ENCODE measurements at regions not wholly inside any gene's neighbourhood (a gene's known extent, or its start where the extent isn't known, plus 50 kb on each side); places are given as distances from the start of the nearest gene placed in this dataset.

DNA sequence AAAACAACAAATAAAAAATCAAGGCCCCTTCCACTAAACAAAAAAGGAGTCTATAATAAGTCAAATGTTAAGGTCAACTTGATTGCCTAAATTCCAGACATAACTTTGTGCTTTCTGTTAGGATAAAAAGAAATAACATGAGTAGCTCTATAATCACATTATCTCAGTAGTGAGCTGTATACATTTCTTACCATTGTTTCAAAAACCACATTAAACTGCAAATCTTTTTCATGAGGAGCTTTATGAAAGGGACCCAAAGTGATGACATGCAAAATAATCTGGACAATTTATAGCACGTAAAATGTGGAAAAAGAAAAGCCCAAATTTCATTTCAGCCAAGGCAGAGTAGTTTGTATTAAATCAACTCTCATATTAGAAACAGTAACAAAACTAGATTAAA is 269.2 kb downstream of the KLF12 start:
- intact Hi-C loops (cut with DNase I): no loop called here
- no peaks in the 10 kb centered on the region for H3K36me3 ChIP-seq (replicated peaks in 1 of 2; ENCODE audit: insufficient read depth in 1 of 2, low read depth in 2 of 2)
- H3K9me3 ChIP-seq: no peaks in the 10 kb centered on the region
- ATAC-seq: no peak
- H3K4me1 ChIP-seq: no peaks in the 10 kb centered on the region
- no peak for DNase-seq
- H3K4me3 ChIP-seq: no peak overlapping the region
- TF ChIP-seq, protein P1, sequence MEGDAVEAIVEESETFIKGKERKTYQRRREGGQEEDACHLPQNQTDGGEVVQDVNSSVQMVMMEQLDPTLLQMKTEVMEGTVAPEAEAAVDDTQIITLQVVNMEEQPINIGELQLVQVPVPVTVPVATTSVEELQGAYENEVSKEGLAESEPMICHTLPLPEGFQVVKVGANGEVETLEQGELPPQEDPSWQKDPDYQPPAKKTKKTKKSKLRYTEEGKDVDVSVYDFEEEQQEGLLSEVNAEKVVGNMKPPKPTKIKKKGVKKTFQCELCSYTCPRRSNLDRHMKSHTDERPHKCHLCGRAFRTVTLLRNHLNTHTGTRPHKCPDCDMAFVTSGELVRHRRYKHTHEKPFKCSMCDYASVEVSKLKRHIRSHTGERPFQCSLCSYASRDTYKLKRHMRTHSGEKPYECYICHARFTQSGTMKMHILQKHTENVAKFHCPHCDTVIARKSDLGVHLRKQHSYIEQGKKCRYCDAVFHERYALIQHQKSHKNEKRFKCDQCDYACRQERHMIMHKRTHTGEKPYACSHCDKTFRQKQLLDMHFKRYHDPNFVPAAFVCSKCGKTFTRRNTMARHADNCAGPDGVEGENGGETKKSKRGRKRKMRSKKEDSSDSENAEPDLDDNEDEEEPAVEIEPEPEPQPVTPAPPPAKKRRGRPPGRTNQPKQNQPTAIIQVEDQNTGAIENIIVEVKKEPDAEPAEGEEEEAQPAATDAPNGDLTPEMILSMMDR (IDR thresholded peaks at IDR 0.05): no peak
- no peaks in the 10 kb centered on the region for H3K27me3 ChIP-seq
- H3K27ac ChIP-seq: no peak overlapping the region
- 78 to 87% methylated on average over 1 of the region's 1 CpG for WGBS, 2 donors

DNA sequence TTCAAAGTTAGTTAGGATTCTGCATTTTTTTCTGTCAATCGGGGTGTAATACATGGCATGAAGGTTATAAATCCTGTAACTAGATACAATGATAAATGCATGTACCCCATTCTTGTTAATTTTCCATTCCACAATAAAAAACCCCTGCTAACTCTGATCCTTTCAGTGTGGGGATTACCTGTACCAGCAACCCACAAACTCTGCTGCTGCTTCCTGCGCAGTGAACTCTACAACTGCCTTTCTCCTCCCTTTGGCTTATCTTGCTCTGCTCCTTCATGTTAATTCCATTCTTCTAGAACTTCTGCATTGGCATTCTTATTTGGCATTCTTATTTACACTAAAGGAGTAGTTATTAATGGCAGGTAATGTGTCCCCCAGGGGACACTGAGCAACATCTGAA is 273.1 kb downstream of the KLF12 start:
- no peak overlapping the region for H3K27ac ChIP-seq
- no peaks in the 10 kb centered on the region for H3K27me3 ChIP-seq
- DNase-seq (no peak), ATAC-seq (no peak)
- no peak for TF ChIP-seq POLR2A (IDR thresholded peaks at IDR 0.05)
- TF ChIP-seq, protein P1 (IDR thresholded peaks at IDR 0.05): no peak
- WGBS, 2 donors: 91 to 94% methylated on average over 2 of the region's 2 CpGs
- H3K36me3 ChIP-seq (replicated peaks in 1 of 2; ENCODE audit: insufficient read depth in 1 of 2, low read depth in 2 of 2): no peaks in the 10 kb centered on the region
- no peaks in the 10 kb centered on the region for H3K9me3 ChIP-seq
- no peak overlapping the region for H3K4me3 ChIP-seq
- intact Hi-C loops (cut with DNase I): no loop called here
- no peaks in the 10 kb centered on the region for H3K4me1 ChIP-seq

DNA sequence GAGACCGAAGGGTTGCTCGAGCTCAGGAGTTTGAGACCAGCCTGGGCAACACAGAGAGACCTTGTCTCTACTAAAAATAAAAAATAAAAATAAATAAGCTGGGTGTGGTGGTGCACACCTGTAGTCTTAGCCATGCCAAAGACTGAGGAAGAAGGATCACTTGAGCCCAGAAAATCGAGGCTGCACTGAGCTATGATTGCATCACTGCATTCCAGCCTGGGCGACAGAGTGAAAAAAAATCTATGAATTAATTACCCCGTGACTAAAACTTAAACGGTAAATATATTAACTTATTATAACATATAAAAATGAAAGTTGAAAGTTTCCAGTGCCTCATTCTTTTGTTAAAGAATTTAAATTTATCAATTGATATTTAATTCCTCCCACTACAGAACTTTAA is 273.7 kb downstream of the KLF12 start:
- TF ChIP-seq POLR2A (IDR thresholded peaks at IDR 0.05): no peak
- TF ChIP-seq, protein P1 (IDR thresholded peaks at IDR 0.05): no peak
- no peak for DNase-seq
- ATAC-seq: no peak
- 60 to 68% methylated on average over 6 of the region's 6 CpGs for WGBS, 2 donors
- intact Hi-C loops (cut with DNase I): no loop called here
- Histone ChIP-seq H3K4me1 (no peaks in the 10 kb centered on the region), H3K27me3 (no peaks in the 10 kb centered on the region), H3K36me3 (replicated peaks in 1 of 2; ENCODE audit: insufficient read depth in 1 of 2, low read depth in 2 of 2) (no peaks in the 10 kb centered on the region), H3K9me3 (no peaks in the 10 kb centered on the region), H3K4me3 (no peak overlapping the region), H3K27ac (no peak overlapping the region)

DNA sequence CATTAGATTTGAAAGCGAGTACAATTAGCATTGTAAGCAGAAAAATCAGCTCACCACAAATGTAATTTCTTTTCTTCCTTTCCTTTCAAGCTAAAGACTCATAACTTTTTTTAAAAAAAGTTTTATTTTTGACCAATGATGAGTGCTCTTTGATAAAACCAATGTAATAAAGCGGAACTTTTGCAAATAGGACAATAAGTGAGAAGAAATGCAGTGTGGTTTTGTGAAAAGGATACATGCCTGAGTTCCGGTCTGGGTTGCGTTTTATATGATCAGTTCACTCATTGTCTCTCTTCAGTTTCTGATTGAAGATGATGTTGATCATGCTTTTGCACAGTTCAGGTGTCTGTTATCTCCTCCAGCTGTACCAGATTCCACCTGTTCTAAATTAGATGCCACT is 274.4 kb downstream of the KLF12 start:
- TF ChIP-seq, protein P1 (IDR thresholded peaks at IDR 0.05): no peak
- Histone ChIP-seq H3K4me3 (no peak overlapping the region), H3K27me3 (no peaks in the 10 kb centered on the region), H3K27ac (no peak overlapping the region), H3K4me1 (no peaks in the 10 kb centered on the region), H3K36me3 (replicated peaks in 1 of 2; ENCODE audit: insufficient read depth in 1 of 2, low read depth in 2 of 2) (no peaks in the 10 kb centered on the region), H3K9me3 (no peaks in the 10 kb centered on the region)
- no peak for ATAC-seq
- 69 to 70% methylated on average over 4 of the region's 4 CpGs for WGBS, 2 donors
- intact Hi-C loops (cut with DNase I): no loop called here
- no peak for DNase-seq

DNA sequence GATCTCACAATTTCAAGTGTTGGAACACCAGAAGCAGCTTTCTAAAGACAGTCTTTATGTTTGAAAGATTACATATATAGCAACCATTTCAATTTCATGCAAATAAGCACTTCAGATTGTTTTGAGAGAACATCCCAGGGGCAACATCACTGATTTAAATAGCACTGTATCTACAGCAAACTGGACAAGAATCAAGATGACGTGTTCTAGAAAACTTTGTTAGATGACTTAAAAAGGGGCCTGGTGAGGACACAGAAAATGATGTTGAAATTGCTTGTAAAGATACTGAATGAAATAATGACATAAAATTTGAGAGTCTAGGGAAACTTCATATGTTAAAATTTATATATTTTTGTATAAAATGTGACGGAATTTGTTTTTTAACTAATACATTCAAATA is 277.1 kb downstream of the KLF12 start:
- Histone ChIP-seq H3K4me1 (no peaks in the 10 kb centered on the region), H3K27ac (no peak overlapping the region), H3K4me3 (no peak overlapping the region), H3K27me3 (no peaks in the 10 kb centered on the region), H3K9me3 (no peaks in the 10 kb centered on the region), H3K36me3 (replicated peaks in 1 of 2; ENCODE audit: insufficient read depth in 1 of 2, low read depth in 2 of 2) (no peaks in the 10 kb centered on the region)
- DNase-seq (no peak), ATAC-seq (no peak)
- WGBS, 2 donors: 89 to 92% methylated on average over 2 of the region's 2 CpGs
- no peak for TF ChIP-seq POLR2A (IDR thresholded peaks at IDR 0.05)
- TF ChIP-seq, protein P1 (IDR thresholded peaks at IDR 0.05): no peak
- intact Hi-C loops (cut with DNase I): no loop called here

Measured in body of pancreas (tissue), 4 donors.